ENCODE measurements at regions not wholly inside any gene's neighbourhood (a gene's known extent, or its start where the extent isn't known, plus 50 kb on each side); places are given as distances from the start of the nearest gene placed in this dataset.
"Not testable (repeated sequence)": the region's sequence is repeated elsewhere in the genome, so short reads cannot be mapped to it uniquely, and the experiment has no call there.

DNA sequence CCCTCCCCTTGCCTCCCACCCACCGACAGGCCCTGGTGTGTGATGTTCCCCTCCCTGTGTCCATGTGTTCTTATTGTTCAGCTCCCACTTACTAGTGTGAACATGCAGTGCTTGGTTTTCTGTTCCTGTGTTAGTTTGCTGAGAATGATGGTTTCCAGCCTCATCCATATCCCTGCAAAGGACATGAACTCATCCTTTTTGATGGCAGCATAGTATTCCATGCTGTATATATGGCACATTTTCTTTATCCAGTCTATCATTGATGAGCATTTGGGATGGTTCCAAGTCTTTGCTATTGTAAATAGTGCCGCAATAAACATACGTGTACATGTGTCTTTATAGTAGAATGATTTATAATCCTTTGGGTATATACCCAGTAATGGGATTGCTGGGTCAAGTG lies 538.1 kb upstream of the ZNF804A start:
- not testable (repeated sequence) for DNase-seq (ENCODE audit: low read depth)

DNA sequence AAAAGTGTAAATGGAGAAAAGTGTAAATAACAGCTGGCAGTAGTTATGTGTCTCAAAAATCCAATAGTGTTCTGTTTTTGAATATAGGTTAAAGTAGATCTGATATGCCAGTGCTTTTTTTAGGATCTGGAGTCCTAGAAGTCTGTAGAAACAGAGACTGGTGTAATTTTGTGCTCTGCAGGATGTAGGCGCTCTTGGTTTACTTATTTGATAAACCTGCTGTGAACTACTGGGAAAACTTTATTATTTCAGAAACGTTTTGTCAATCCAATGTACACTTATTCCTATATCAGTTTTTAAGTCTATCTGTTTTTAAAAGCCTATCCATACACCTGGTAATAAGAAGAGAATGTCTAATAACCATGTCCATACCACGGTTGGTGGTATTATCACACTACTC lies 530.8 kb upstream of the ZNF804A start:
- no peak for DNase-seq (ENCODE audit: low read depth)

DNA sequence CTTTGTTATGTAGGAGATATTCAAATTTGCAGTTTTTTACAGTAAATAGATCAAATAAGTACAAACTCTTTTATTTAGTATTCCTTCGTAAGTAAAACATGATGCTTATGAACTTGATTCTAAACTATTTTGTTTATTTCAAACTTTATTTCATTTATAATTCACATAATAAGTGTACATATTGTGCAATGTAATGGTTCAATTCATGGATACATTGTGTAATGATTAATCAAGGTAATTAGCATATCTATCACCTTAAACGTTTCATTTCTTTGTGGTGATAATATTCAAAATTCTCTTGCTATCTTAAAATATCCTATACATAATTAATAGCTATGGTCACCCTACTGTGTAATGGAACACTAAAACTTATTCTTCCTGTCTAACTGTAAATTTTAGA lies 525.9 kb upstream of the ZNF804A start:
- DNase-seq (ENCODE audit: low read depth): no peak

DNA sequence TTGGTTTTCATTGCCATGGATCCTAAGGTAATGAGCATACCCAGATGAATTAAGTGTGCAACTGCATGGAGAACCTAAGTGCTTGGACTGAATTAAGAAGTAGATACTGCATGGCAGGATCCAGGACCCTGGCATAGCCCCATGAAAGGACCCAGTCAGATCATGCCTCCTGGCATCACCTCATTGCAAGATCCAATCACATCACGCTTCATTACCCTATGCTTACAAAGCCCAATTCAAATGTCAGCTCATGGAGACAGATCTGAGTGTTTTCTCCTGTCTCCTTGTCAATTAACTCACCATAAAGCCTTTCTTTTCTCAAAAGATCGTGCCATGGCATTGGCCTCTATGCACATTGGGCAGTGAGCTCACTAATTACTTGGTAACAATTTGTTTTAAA lies 519.8 kb upstream of the ZNF804A start:
- DNase-seq (ENCODE audit: low read depth): no peak

DNA sequence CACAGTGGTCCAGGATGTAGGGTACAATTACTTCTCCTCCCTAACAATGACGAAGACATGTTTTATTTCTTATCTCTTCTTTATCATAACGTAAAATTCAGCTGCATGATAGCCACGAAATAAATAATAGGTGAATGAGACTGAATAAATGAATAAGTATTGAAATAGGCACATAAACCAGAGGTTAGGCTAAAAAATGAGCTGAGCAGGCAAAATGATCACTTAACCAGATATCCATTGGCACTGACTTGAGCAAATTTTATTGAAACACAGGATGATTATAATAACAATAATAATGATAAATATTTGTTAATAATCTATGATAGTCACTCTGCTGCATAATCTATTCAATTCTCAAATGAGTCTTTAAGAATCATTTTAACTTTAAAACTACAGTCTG lies 506.9 kb upstream of the ZNF804A start:
- DNase-seq (ENCODE audit: low read depth): no peak

DNA sequence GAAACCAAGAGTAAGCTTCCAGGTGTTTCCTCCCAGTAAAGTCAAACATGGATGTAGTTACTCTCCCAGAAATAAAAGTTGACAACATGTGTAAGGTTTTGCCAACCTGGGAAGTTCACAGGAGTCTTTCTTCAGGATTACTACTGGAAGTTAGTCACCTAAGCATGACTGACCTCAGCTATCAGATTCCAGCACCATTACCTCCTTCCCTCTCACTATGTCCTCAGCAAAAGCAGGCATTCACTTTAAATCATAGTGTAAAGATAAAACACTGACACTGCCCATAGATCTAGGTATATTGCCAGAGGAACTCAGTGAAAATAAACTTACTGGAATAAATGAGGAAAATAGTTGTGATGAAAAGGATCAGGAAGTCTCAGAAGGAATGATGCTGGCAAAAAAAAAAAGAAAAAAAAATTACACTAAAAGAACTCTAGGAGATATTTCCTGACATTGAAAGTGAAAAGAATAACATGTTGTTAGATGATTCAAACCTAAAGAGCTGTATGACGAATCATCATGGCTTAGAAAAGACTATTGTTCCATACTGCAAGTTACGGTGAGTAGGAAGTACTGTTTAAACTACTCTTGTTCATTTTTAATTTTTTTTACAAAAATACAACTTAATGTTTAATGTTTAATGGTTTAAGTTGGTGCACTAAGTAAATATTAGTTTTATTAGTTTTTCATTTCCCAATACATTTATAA lies 484.5 kb upstream of the ZNF804A start:
- no peak for DNase-seq (ENCODE audit: low read depth)

DNA sequence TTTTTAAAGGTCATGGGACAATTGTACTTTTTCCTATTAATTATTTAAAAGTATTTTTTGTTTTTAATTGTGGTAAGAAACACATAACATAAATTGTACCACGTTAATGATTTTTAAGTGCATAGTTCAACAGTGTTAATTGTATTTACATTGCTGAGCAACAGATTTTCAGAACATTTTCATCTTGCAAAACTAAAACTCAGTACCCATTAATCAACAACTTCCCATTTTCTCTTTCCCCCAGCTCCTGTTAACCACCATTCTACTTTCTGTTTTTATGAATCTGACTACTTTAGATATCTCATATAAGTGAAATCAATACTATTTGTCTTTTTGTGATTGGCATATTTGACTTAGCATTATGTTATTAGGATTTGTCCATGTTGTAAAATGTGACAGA lies 483.9 kb upstream of the ZNF804A start:
- DNase-seq (ENCODE audit: low read depth): no peak

DNA sequence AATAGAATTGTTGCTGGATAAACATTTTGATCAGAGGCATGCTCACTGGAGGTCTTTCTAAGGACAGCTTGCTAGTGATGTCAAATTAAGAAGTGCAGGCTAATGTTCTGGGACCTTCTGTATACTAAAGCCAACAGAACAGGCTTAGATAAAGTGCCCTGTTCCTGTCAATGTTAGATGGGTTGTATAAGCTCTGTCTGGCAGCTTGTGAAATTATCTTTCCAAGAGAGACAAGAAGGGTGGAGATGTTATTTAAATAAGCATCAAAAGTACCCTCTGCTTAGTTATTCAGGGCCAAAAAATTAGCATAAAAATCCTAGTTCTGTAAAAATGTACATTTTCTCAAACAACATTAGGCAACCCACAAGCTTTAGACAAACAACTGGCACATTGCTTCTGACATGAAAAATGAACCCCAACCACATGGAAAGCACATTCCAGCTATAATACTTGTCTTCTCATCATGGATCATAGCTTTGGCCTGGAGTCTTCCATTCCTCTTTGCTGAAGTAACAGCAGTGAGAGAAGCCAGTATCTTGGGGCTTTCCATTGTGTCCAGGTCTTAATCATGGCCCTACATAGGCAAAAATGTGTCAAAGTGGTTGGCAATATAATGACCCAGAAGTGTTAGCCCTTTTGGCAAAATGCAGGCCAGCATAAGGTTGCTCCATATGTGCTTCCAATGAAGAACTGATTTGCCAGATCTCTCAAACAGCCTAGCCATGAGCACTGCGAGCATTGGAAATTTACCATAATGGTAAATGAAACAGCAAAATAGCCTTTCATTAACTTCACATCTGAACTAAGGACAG lies 478.1 kb upstream of the ZNF804A start:
- no peak for DNase-seq (ENCODE audit: low read depth)

DNA sequence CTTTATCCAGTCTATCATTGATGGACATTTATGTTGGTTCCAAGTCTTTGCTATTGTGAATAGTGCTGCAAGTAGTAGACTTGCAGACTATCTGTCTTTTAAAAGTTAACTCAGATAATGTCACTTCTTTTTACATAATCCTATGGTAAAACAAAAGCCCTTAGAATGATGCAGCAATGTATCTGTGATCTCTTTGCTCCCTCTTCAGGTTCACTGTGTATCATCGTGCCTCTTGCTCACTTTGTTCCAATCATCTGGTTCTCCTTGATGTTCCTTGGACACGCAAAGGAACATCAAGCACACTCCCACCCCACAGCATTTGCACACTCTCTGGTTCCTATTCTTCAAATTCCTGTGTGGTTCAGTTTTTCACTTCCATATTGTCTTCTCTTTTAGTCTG lies 472.5 kb upstream of the ZNF804A start:
- DNase-seq (ENCODE audit: low read depth): no peak

DNA sequence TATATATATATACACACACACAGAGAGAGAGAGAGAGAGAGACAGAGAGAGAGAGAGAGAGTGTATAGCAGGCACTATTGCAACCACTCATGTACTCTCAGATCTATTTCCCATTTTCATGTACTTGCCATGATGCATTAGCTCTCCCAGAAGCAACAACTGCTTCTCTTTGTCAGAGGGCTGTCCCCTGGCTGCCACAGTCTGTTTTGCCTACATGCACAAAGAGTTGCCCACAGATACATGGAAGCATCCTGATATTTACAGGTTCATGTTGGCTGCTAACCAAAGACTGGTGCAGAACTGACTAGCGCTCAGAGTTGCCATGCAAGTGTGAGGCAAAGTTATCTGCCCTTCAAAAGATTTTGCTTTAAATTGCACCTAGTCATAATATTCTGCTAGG lies 469.3 kb upstream of the ZNF804A start:
- no peak for DNase-seq (ENCODE audit: low read depth)

DNA sequence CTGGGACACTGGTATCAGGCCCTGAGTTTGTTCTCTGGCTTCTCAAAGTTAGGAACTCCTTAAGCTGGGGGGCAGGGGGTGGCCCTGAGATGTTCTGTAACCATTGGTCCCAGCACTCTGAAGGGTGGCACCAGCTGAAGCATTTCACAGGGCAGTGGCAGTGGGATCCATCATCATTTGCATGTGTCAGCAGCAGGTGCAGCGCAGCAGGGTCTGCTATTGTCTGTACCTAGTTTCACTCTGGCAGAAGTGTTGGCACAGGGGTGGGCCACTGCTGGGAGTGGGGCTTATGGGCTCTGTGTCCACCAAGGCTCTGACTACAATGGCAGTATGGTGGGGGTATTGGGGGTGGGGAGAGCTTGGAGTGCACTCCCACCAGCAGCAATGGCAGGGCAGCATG lies 460.4 kb upstream of the ZNF804A start:
- DNase-seq (ENCODE audit: low read depth): no peak

DNA sequence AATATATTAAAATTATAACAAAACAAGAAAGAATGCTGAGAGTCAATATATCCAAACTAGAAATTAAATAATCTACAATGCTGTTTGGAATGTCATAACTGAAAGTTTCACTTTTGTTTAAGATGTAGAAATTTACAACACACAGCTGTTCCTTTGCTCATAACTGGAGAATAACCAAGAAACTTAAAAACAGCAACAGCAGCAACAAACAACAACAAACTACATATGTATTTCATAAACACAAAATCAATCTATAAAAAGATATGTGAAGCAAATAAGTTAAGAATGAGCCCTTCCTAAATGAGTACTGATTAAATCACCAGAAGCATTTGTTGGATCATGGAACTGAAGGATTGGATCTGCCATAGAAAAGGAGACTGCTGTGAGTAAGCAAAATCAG lies 456.5 kb upstream of the ZNF804A start:
- no peak for DNase-seq (ENCODE audit: low read depth)

DNA sequence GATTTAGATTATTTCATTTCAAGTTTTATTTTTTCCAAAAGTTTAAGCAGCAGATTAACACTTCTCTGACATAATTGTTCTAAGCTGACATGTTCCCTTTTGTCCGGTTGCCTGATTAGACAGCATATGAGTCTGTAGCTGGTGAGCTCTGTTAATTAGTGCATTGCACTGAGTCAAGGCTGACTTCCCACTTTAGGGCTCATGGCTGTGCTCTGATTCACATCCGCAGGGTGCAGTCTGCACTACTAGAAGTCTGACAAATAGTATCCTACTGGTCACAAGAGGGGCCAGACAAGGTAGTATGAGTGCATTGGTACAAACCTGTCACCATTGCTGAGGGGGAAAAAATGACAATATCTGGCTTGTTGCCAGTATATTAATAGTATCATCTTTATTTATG lies 443.9 kb upstream of the ZNF804A start:
- DNase-seq (ENCODE audit: low read depth): no peak

DNA sequence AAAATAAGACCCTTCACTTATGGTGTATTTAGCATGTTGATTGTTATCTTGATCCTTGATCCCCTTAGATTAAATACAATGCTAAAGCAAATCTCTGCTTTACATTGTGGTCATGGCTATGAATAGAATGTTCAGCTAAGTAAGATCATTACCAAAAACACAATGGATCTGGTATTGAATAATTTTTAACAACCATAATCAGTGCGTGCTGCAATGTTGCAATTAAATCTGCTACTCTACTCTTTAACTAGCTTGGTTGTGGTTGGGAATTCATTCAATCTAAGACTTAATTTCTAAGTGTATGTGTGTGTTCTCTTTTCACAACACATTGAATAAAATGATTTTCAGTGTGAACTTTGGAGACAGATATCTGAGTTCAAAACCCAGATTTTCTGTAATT lies 442.5 kb upstream of the ZNF804A start:
- no peak for DNase-seq (ENCODE audit: low read depth)

DNA sequence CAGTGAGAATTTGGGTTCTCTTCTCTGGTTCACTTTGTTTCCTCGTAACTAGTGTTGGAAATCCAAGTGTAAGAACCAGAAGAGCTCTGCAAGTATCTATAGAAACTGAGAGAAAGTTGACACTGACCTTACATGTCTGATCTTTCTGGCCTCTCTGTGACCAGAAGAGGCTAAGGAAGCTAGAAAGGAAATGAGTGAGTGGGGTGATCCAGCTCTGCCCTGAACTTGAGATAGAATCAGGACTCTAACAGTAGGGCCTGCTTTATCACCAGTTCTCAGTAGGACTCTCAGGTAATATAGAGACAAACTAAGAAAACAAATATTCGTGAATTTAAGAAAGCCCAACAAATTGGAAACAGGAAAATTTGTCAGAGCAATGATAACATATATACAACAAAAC lies 441.2 kb upstream of the ZNF804A start:
- no peak for DNase-seq (ENCODE audit: low read depth)

DNA sequence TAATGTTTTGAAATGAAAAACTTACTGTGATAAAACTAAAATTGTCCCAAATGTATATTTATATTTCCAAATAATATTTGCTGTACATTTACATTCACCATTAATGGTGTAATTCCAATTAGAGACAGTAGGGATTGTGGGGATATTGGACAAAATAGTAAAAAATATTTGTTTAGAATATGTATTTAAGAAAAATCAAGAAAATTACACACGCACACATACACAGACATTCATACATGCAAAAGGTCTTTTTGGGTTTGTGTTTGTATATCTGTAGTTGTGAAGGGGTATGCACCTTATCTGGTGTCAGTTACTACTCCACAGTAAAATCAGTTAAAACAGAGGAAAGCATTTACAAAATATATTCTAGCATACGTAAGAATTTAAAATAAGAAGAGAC lies 435.9 kb upstream of the ZNF804A start:
- no peak for DNase-seq (ENCODE audit: low read depth)

DNA sequence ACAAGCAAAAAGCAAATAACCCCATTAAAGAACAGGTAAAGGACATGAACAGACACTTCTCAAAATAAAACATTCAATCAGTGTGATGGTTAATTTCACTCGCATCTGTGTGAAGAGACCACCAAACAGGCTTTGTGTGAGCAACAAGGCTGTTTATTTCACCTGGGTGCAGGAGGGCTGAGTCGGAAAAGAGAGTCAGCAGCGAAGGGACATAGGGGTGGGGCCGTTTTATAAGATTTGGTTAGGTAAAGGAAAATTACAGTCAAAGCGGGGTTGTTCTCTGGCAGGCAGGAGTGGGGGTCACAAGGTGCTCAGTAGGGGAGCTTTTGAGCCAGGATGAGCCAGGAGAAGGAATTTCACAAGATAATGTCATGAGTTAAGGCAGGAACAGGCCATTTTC lies 429.5 kb upstream of the ZNF804A start:
- DNase-seq (ENCODE audit: low read depth): not testable (repeated sequence)

DNA sequence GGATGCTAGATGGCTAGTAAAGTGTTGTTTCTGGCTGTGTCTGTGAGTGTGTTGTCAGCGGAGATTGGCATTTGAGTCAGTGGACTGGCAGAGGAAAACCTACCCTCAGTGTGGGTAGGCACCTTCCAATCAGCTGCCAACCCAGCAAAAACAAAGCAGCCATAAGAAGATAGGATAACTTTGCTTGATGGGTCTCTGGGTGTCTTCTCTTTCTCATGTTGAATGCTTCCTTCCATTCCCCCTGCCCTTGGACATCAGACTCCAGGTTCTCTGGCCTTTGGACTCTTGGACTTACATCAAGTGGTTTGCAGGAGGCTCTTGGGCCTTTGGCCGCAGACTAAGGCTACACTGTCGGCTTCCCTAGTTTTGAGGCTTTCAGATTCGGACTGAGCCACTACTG lies 429.0 kb upstream of the ZNF804A start:
- no peak for DNase-seq (ENCODE audit: low read depth)

DNA sequence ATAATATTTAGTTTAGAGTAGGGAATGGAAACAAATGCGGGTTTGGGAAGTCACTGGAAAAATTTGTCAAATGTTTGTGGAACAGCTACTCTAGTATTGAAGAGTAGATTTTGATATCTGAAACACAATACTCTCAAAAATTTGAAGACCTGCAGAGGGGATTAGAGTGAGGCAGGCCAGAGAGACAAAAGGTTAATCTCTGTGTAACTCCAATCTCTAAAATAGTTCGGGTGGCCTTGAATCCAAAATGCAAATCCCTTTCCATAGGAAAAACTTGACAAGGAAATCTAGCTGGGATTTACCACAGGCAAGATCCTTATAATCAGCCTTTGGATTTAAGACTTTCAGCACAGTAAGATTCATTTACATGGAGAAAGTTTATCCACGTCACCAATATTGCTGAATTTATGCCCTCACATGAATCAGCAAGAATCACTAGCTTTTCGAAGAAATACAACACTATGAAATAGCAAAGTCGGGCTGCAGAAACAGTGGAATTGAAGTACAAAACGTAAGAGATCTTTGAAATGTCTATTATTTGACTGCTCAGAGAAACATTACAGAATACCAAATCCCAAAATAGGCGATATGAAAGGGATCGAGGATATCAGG lies 423.7 kb upstream of the ZNF804A start:
- DNase-seq (ENCODE audit: low read depth): no peak

DNA sequence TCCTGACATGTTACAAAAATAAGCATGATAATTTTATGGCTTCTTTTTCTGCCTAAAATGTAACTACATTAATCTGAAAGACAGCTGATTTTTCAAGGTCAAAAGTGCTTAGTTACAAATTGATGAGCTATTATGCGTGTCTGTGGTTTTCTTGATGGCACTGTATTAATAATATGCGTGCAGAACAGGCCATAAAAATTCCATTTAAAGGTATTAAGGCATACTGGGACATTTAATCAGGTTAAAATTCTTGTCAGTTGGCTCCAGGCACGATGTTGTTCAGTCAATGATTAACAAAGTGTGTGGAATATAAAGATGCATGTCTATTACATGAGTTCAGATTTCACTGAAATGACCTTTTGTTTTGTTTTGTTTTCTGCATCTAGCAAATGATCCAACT lies 420.1 kb upstream of the ZNF804A start:
- DNase-seq (ENCODE audit: low read depth): no peak

DNA sequence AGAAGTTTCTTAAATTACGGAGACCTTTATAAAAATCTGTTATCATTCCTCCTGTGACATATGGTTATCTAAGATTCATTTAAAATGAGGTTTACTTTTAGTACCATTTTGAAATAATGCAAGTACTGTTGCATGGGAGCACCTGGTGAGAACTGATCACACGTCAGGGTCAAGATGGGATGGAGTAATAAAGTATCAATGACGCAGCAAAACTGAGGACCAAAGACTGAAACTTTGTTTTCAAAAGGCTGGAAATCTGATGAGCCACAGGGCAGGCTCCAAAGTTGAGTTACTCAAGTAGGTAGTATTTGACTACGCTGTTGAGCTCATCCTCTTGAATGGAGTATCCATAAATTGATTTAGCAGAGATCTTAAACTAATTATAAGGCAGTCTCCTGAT lies 411.9 kb upstream of the ZNF804A start:
- no peak for DNase-seq (ENCODE audit: low read depth)

DNA sequence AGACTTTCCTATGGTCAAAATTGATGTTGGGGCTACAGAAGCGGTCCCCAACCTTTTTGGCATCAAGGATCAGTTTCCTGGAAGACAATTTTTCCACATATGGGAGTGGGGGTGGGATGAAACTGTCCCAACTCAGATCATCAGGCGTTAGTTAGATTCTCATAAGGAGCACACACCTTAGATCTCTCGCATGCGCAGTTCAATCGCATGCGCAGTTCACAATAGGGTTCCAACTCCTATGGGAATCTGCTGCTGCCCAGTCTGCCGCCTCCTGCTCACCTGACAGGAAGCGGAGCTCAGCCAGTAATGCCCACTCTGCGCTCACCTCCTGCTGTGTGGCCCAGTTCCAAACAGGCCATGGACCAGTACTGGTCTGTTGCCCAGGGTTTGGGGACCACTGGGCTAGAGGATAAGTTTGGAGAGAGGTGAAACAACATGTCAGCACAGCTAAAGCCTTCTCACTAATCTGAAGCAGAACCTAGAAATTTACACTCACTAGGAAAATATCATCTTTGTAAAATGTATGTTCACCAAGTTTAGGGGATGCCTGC lies 410.8 kb upstream of the ZNF804A start:
- no peak for DNase-seq (ENCODE audit: low read depth)

DNA sequence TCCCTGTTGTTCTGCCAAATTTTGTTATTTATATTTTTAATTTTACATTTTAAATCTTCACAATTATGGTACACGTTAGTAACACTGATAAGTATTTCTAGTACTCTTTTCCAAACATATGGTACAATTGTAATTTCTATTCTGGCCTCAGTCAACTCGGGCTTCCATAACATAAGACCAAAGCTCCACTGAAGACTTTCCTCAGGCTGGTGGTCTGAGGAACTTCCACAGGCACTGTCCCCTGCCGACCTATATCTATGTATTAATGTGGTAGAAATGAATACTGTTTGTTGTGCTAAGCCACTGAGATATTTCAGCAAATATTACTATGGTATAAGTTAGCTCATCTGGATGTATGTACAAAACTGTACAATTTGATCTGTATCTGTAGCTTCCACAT lies 407.6 kb upstream of the ZNF804A start:
- DNase-seq (ENCODE audit: low read depth): no peak
